Prostate gland (tissue), 2 donors: ENCODE measurements at regions not wholly inside any gene's neighbourhood (a gene's known extent, or its start where the extent isn't known, plus 50 kb on each side); places are given as distances from the start of the nearest gene placed in this dataset.
"Not testable (repeated sequence)": the region's sequence is repeated elsewhere in the genome, so short reads cannot be mapped to it uniquely, and the experiment has no call there.

Source experiments
- DNase-seq: peaks from one replicate; pipeline ENCODE4 v3.0.0-alpha.2; 2019; ENCODE audit warnings: low spot score
- H3K27ac ChIP-seq, 2 donors: fragments of 200-600 bp; sonication (generic); 2 replicates each; pipeline ENCODE4 v1.5.1; 2017 to 2019
- H3K27me3 ChIP-seq: fragments of 200-600 bp; sonication (generic); replicated peaks from 2 replicates; pipeline ENCODE4 v1.5.1; 2019; ENCODE audit not compliant: insufficient read depth
- H3K36me3 ChIP-seq, 2 donors: fragments of 200-600 bp; sonication (generic); 1 replicate in 1 of 2; 2 replicates in 1 of 2; pipeline versions ENCODE4 v1.5.1 to v1.8.1; 2017 to 2019
- H3K4me1 ChIP-seq: fragments of 200-600 bp; sonication (generic); replicated peaks from 2 replicates; pipeline ENCODE4 v1.5.1; 2019
- H3K4me3 ChIP-seq, 2 donors: fragments of 200-600 bp; sonication (generic); 2 replicates each; pipeline ENCODE4 v1.5.1; 2017 to 2019
- H3K9me3 ChIP-seq: fragments of 200-600 bp; sonication (generic); 2 replicates; pipeline ENCODE4 v1.5.1; 2017
- POLR2A ChIP-seq: fragments of 450-650 bp; IDR thresholded peaks from one replicate; pipeline ENCODE4 v1.6.1; 2016; ENCODE audit warnings: antibody characterized with exemption, mild to moderate bottlenecking
- POLR2AphosphoS5 ChIP-seq: sonication (generic); formaldehyde crosslinking; IDR thresholded peaks from one replicate; pipeline ENCODE4 v1.6.1; 2017; ENCODE audit warnings: antibody characterized with exemption
- WGBS: methylation state at CpG from one replicate; pipeline ENCODE4 v1.1.5; 2018; 5-methylcytosine and 5-hydroxymethylcytosine counted together
- intact Hi-C: fragments of 100-400 bp; cut with DNase I; formaldehyde crosslinking; loops from one replicate; pipeline ENCODE4 v1.14.2; 2022
- TF ChIP-seq, protein P1 (sequence below), 4 experiments: fragments of 200-600 bp in 2 of 4; fragments of 450-650 bp in 2 of 4; sonication (generic) in 2 of 4; IDR thresholded peaks; 1 replicate in 3 of 4; 2 replicates in 1 of 4; pipeline ENCODE4 v1.5.1; 2016 to 2019; ENCODE audit warnings: antibody characterized with exemption in 4 of 4, mild to moderate bottlenecking in 2 of 4, moderate library complexity in 2 of 4

DNA sequence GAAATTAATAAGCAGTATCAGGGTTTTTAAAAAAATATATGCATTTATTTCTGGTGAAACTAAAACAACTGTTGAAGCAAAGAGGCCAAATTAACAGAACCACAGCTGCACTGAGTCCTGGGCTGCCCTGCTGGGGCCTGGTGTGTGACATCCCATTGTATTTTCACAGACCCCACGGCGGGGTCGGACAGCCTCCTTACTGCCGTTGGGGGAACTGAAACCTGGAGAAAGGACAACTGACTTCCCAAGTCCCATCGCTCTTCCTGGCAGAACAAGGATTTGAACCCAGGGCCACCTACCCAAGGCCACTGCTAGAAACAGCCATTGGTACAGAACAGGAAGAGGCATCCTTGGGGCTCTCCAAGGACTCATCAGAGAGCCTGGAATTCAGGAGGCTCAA, 114.8 kb upstream of the SFSWAP start:
- TF ChIP-seq, protein P1, sequence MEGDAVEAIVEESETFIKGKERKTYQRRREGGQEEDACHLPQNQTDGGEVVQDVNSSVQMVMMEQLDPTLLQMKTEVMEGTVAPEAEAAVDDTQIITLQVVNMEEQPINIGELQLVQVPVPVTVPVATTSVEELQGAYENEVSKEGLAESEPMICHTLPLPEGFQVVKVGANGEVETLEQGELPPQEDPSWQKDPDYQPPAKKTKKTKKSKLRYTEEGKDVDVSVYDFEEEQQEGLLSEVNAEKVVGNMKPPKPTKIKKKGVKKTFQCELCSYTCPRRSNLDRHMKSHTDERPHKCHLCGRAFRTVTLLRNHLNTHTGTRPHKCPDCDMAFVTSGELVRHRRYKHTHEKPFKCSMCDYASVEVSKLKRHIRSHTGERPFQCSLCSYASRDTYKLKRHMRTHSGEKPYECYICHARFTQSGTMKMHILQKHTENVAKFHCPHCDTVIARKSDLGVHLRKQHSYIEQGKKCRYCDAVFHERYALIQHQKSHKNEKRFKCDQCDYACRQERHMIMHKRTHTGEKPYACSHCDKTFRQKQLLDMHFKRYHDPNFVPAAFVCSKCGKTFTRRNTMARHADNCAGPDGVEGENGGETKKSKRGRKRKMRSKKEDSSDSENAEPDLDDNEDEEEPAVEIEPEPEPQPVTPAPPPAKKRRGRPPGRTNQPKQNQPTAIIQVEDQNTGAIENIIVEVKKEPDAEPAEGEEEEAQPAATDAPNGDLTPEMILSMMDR (IDR thresholded peaks at IDR 0.05), result no peak
- TF ChIP-seq POLR2A (no peak), POLR2AphosphoS5 (no peak)
- Histone ChIP-seq H3K4me3 (no peak overlapping the region), H3K27me3 (no peaks in the 10 kb centered on the region), H3K36me3 (no peaks in the 10 kb centered on the region), H3K27ac (no peak overlapping the region), H3K4me1 (no peaks in the 10 kb centered on the region), H3K9me3 (no peaks in the 10 kb centered on the region)
- 95% methylated on average over 5 of the region's 5 CpGs for WGBS
- DNase-seq, result no peak
- intact Hi-C loops, result no loop called here

DNA sequence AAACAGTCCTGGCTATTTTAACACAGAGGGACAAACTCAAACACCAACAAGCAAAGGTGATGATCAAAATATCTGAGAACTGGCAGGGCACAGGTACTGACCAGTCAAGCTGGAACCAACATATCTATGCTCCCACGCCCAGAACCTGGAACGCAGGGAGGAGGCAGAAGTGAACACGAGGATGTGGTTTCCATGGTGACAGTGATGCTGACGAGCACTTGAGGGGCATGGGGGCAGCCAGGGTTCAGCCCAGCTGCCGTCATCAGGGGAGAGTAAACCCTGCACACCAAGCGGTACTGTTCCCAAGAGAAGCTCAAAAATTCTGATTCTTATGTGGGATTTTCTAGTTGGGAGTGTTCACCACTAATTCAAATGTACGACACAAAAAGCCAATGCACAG, 113.6 kb upstream of the SFSWAP start:
- WGBS, result 68% methylated on average over 7 of the region's 7 CpGs
- intact Hi-C loops, result no loop called here
- Histone ChIP-seq H3K9me3 (no peaks in the 10 kb centered on the region), H3K27ac (no peak overlapping the region), H3K27me3 (no peaks in the 10 kb centered on the region), H3K4me1 (no peaks in the 10 kb centered on the region), H3K36me3 (no peaks in the 10 kb centered on the region), H3K4me3 (no peak overlapping the region)
- TF ChIP-seq, protein P1 (IDR thresholded peaks at IDR 0.05), result no peak
- no peak for TF ChIP-seq POLR2A
- TF ChIP-seq POLR2AphosphoS5, result no peak
- no peak for DNase-seq

DNA sequence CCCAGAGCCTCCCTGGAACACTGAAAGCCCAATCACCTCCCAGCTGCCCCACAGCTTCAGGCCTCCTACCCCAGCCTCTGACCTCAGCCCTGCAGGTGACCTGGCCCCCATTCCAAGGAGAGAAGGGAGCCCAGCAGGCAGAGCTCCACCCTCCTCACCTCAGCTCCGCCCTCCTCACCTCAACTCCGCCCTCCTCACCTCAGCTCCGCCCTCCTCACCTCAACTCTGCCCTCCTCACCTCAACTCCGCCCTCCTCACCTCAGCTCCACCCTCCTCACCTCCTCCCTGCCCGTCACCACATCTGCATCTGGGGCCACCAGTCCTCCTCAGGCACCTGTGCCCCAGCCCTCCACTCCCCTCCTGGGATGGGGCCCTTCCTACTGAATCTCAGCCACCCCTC, 112.2 kb upstream of the SFSWAP start:
- no peaks in the 10 kb centered on the region for H3K27me3 ChIP-seq
- no peaks in the 10 kb centered on the region for H3K36me3 ChIP-seq
- no peaks in the 10 kb centered on the region for H3K9me3 ChIP-seq
- intact Hi-C loops, result no loop called here
- H3K4me1 ChIP-seq, result no peaks in the 10 kb centered on the region
- no peak overlapping the region for H3K4me3 ChIP-seq
- TF ChIP-seq, protein P1 (IDR thresholded peaks at IDR 0.05), result no peak
- TF ChIP-seq POLR2AphosphoS5 (no peak), POLR2A (no peak)
- no peak overlapping the region for H3K27ac ChIP-seq
- no peak for DNase-seq
- 74% methylated on average over 5 of the region's 5 CpGs for WGBS

DNA sequence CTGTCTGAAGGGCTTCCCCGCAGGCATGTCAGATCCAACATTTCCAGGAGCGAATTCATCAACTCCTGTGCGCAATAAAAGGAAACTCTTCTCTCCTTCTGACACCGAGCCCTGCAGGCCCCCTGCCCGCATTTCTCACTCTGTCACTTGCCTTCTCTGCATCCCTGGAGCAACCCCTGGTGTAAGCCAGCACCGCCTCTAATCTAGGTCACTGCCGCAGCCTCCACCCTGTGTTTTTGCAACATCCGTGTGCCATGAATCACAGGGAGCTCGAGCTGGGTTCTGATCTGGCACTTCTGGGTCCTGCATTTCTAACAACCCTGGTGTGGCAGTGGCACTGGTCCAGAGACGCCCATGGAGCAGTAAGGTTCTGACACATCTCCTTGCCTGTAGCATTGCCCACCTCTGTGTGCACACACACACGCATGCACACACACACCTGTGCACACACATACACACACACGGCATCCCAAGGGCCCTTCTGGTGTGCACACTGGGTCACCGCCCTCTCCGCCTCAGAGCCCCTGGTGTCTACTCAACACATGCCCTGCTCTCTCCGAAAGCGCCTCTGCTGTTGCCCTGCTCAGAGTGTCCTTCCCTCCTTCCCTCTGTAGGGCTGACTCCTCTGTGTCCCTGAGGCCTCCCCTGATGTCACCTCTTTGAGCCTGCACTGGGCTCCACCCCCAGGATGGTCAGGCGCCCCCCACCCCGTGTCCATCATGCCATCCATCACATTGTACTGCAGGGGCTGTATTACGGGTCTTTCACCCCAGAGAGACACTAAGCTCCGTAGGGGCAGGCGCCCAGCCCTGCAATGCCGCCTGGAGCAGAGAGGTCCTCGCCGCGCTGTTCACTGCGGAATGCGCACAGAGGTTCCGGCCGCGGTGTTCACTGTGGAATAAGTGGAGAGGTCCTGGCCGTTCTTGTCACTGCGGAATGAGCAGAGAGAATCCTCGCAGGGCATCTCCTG, 111.4 kb upstream of the SFSWAP start:
- Histone ChIP-seq H3K4me3 (no peak overlapping the region), H3K27ac (no peak overlapping the region), H3K27me3 (no peaks in the 10 kb centered on the region), H3K9me3 (no peaks in the 10 kb centered on the region), H3K36me3 (no peaks in the 10 kb centered on the region), H3K4me1 (no peaks in the 10 kb centered on the region)
- intact Hi-C loops, result loop anchor here (10.0 kb wide), 1 partner anchor 405 kb away; no protein-coding TSS in a partner anchor
- WGBS, result 87% methylated on average over 33 of the region's 33 CpGs
- no peak for TF ChIP-seq POLR2AphosphoS5
- TF ChIP-seq, protein P1 (IDR thresholded peaks at IDR 0.05), result no peak
- TF ChIP-seq POLR2A, result no peak
- DNase-seq, result no peak

DNA sequence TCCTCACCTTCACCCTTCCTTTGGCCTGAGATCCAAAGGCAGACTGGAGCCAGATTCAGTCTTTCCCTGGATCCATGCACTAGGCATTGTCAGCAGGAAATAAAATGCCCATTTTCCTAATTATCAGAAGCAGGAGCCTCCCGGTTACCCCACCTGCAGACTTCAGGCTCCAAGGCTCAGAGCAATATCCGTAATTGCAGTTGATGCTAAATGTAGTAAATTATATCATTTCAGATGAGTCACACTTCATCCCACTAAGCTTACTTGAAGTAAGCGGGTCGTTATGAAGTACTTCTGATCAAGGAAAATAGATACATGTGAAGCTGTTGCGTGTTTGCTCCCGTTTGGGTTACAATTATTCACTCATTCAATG, 110.7 kb upstream of the SFSWAP start:
- Histone ChIP-seq H3K27ac (no peak overlapping the region), H3K4me3 (no peak overlapping the region), H3K36me3 (no peaks in the 10 kb centered on the region), H3K4me1 (no peaks in the 10 kb centered on the region), H3K9me3 (no peaks in the 10 kb centered on the region), H3K27me3 (no peaks in the 10 kb centered on the region)
- WGBS, result 83% methylated on average over 6 of the region's 6 CpGs
- DNase-seq, result no peak
- TF ChIP-seq POLR2AphosphoS5 (no peak), POLR2A (no peak)
- TF ChIP-seq, protein P1 (IDR thresholded peaks at IDR 0.05), result no peak
- intact Hi-C loops, result loop anchor here (10.0 kb wide), 1 partner anchor 405 kb away; no protein-coding TSS in a partner anchor

DNA sequence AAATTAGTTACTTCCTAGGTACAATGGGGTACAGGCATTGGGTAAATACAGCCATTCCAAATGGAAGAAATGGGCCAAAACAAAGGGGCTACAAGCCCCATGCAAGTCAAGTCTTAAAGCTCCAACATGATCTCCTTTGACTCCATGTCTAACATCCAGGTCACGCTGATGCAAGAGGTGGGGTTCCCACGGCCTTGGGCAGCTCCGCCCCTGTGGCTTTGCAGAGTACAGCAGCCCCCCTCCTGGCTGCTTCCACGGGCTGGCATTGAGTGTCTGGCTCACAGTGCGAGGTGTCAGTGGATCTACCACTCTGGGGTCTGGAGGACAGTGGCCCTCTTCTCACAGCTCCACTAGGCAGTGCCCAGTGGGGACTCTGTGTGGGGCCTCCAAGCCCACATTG, 109.4 kb upstream of the SFSWAP start:
- not testable (repeated sequence) for H3K27me3 ChIP-seq, H3K9me3 ChIP-seq, H3K4me1 ChIP-seq, H3K4me3 ChIP-seq, H3K36me3 ChIP-seq, H3K27ac ChIP-seq, DNase-seq
- intact Hi-C loops, result loop anchor here (10.0 kb wide), 1 partner anchor 403 kb away; no protein-coding TSS in a partner anchor
- 87% methylated on average over 5 of the region's 5 CpGs for WGBS
